SK-N-SH (cell line): ENCODE measurements at regions not wholly inside any gene's neighbourhood (a gene's known extent, or its start where the extent isn't known, plus 50 kb on each side); places are given as distances from the start of the nearest gene placed in this dataset.

Source experiments
- EZH2phosphoT487 ChIP-seq: fragments of 200-600 bp; sonication (generic); IDR thresholded peaks from 2 replicates; pipeline ENCODE4 v1.6.1; 2017; ENCODE audit warnings: low read depth, mixed run types, mild to moderate bottlenecking, antibody characterized with exemption, moderate library complexity, borderline replicate concordance
- MXI1 ChIP-seq: IDR thresholded peaks from 2 replicates; pipeline ENCODE4 v1.6.1; 2012; ENCODE audit warnings: mild to moderate bottlenecking, low read depth, low read length, improper control_type of control experiment
- POLR2AphosphoS5 ChIP-seq: IDR thresholded peaks from 2 replicates; pipeline ENCODE4 v1.6.1; 2012; ENCODE audit warnings: low read depth, low read length
- RAD21 ChIP-seq: IDR thresholded peaks from 2 replicates; pipeline ENCODE4 v1.6.1; 2012; ENCODE audit warnings: mild to moderate bottlenecking, low read length
- TF ChIP-seq, protein P1 (sequence below): fragments of 200-600 bp; sonication (generic); IDR thresholded peaks from 2 replicates; pipeline ENCODE4 v1.6.1; 2017; ENCODE audit warnings: antibody characterized with exemption, mild to moderate bottlenecking, moderate library complexity

DNA sequence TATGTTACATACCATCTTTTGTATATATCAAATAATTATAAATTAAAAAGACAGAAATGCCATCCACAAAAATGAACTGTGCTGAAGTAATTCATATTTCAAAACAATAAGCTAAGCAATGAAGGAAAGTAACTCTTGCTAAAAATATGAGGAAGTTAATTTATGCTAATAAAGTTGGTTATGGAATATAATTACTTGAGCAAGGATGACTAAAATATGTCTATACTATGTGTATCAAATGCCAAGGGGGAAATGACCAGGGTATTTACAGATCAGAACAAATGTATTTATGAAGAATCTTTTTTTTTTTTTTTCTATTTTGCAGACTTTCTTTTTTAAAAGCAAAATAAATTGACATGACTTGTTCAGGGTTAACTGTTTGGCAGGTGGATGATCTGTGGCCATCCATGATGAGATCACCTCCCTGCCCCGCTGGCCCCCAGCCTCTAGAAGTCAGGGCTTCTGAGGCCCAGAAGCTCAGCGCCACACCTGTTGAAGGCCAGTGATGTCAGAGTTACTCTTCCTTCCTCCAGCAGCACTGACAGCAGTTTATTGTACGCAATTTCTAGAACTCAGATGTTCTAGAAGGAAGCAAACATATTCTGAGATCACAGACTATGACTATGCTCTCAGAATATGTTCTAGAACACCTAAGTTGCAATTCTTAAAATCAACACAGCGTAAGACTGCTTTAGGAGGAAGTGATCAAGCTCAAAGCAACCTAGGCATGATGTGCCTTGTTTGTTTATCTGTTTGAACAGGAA is 196.1 kb upstream of the KLF14 start:
- TF ChIP-seq MXI1 = no peak
- no peak for TF ChIP-seq EZH2phosphoT487
- no peak for TF ChIP-seq POLR2AphosphoS5
- TF ChIP-seq, protein P1, sequence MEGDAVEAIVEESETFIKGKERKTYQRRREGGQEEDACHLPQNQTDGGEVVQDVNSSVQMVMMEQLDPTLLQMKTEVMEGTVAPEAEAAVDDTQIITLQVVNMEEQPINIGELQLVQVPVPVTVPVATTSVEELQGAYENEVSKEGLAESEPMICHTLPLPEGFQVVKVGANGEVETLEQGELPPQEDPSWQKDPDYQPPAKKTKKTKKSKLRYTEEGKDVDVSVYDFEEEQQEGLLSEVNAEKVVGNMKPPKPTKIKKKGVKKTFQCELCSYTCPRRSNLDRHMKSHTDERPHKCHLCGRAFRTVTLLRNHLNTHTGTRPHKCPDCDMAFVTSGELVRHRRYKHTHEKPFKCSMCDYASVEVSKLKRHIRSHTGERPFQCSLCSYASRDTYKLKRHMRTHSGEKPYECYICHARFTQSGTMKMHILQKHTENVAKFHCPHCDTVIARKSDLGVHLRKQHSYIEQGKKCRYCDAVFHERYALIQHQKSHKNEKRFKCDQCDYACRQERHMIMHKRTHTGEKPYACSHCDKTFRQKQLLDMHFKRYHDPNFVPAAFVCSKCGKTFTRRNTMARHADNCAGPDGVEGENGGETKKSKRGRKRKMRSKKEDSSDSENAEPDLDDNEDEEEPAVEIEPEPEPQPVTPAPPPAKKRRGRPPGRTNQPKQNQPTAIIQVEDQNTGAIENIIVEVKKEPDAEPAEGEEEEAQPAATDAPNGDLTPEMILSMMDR = no peak
- TF ChIP-seq RAD21 = no peak
